ENCODE measurements at regions not wholly inside any gene's neighbourhood (a gene's known extent, or its start where the extent isn't known, plus 50 kb on each side); places are given as distances from the start of the nearest gene placed in this dataset.

- DNase-seq (ENCODE audit: low read depth) = no peak
- H3K4me3 ChIP-seq (ENCODE audit: low read depth, low read length) = no peak overlapping the region
- TF ChIP-seq CTCF (IDR thresholded peaks at IDR 0.05; ENCODE audit: insufficient read depth, low read depth, low read length) = no peak
These were observed 182.6 kb upstream of the ZMIZ1 start for GRCh38 chr10:78886129-78886528.

GRCh38 chr10:78889536-78890063 is 179.2 kb upstream of the ZMIZ1 start:
- no peak for DNase-seq (ENCODE audit: low read depth)
- H3K4me3 ChIP-seq (ENCODE audit: low read depth, low read length) = no peak overlapping the region

GRCh38 chr10:78890506-78890905 is 178.3 kb upstream of the ZMIZ1 start:
- H3K4me3 ChIP-seq (ENCODE audit: low read depth, low read length) = no peak overlapping the region
- no peak for DNase-seq (ENCODE audit: low read depth)
- no peak for TF ChIP-seq CTCF (IDR thresholded peaks at IDR 0.05; ENCODE audit: insufficient read depth, low read depth, low read length)

More at GRCh38 chr10:78889536-78890063, 179.2 kb upstream of the ZMIZ1 start:
- TF ChIP-seq CTCF (IDR thresholded peaks at IDR 0.05; ENCODE audit: insufficient read depth, low read depth, low read length) = no peak

- TF ChIP-seq CTCF (IDR thresholded peaks at IDR 0.05; ENCODE audit: insufficient read depth, low read depth, low read length) = no peak
- DNase-seq (ENCODE audit: low read depth) = no peak
- no peak overlapping the region for H3K4me3 ChIP-seq (ENCODE audit: low read depth, low read length)
These were observed 177.0 kb upstream of the ZMIZ1 start for GRCh38 chr10:78891741-78892140.

GRCh38 chr10:78892338-78893176 is 176.2 kb upstream of the ZMIZ1 start:
- no peak overlapping the region for H3K4me3 ChIP-seq (ENCODE audit: low read depth, low read length)
- no peak for TF ChIP-seq CTCF (IDR thresholded peaks at IDR 0.05; ENCODE audit: insufficient read depth, low read depth, low read length)
- no peak for DNase-seq (ENCODE audit: low read depth)

GRCh38 chr10:78893217-78893616 is 175.5 kb upstream of the ZMIZ1 start:
- no peak for DNase-seq (ENCODE audit: low read depth)
- H3K4me3 ChIP-seq (ENCODE audit: low read depth, low read length) = no peak overlapping the region
- TF ChIP-seq CTCF (IDR thresholded peaks at IDR 0.05; ENCODE audit: insufficient read depth, low read depth, low read length) = no peak

Measured in fibroblast of villous mesenchyme (primary cell).